Small intestine (tissue), 7 donors: ENCODE measurements at regions not wholly inside any gene's neighbourhood (a gene's known extent, or its start where the extent isn't known, plus 50 kb on each side); places are given as distances from the start of the nearest gene placed in this dataset.
A peak's percentile ranks its signal among the peaks of the same experiment; 100 is the strongest.

ENCODE experiments used
- DNase-seq, 2 donors: peaks; one replicate each; pipeline versions ENCODE4 v3.0.0 to v3.0.0-alpha.2; 2013
- FAIRE-seq: peaks from 2 replicates; lab custom pipeline; 2012; peaks lifted over from hg19 to GRCh38; lab: Jason Lieb, UNC
- H3K27ac ChIP-seq, 3 donors: one replicate each; pipeline ENCODE4 v1.5.1; 2013; ENCODE audit warnings: low read length in 2 of 3, mild to moderate bottlenecking in 2 of 3, control low read depth in 1 of 3, inconsistent platforms in 1 of 3, low read depth in 1 of 3, moderate library complexity in 1 of 3
- H3K27me3 ChIP-seq, 3 donors: one replicate each; pipeline ENCODE4 v1.6.1; 2013; ENCODE audit warnings: low read length in 3 of 3, inconsistent platforms in 1 of 3; ENCODE audit not compliant: control insufficient read depth in 3 of 3, insufficient read depth in 3 of 3
- H3K36me3 ChIP-seq, 3 donors: one replicate each; pipeline ENCODE4 v1.6.1; 2013; ENCODE audit warnings: low read length in 3 of 3, inconsistent platforms in 1 of 3, low read depth in 1 of 3, mild to moderate bottlenecking in 1 of 3, moderate library complexity in 1 of 3; ENCODE audit not compliant: control insufficient read depth in 3 of 3, insufficient read depth in 2 of 3
- H3K4me1 ChIP-seq, 3 donors: one replicate each; pipeline ENCODE4 v1.6.1; 2013; ENCODE audit warnings: low read length in 2 of 3, inconsistent platforms in 1 of 3, low read depth in 1 of 3, mild to moderate bottlenecking in 1 of 3, moderate library complexity in 1 of 3; ENCODE audit not compliant: control insufficient read depth in 3 of 3, insufficient read depth in 2 of 3
- H3K4me3 ChIP-seq, 3 donors: one replicate each; pipeline ENCODE4 v1.5.1; 2013; ENCODE audit warnings: low read length in 3 of 3, control low read depth in 1 of 3, inconsistent platforms in 1 of 3, low read depth in 1 of 3, mild to moderate bottlenecking in 1 of 3, moderate library complexity in 1 of 3
- H3K9me3 ChIP-seq, 2 donors: one replicate each; pipeline ENCODE4 v1.6.1; 2013; ENCODE audit warnings: low read depth in 1 of 2, low read length in 1 of 2; ENCODE audit not compliant: control insufficient read depth in 2 of 2, insufficient read depth in 1 of 2
- WGBS, 3 donors: extraction: QIAGEN DNeasy Blood & Tissue Kit; methylation state at CpG; one replicate each; pipeline ENCODE4 v1.1.7; 2013; 5-methylcytosine and 5-hydroxymethylcytosine counted together
- donor health status: healthy with polysubstance abuse.
- donor health status: control.
- donor health status: control.
- donor health status: Bipolar disorder and iron deficiency.
- donor health status: healthy.

DNA sequence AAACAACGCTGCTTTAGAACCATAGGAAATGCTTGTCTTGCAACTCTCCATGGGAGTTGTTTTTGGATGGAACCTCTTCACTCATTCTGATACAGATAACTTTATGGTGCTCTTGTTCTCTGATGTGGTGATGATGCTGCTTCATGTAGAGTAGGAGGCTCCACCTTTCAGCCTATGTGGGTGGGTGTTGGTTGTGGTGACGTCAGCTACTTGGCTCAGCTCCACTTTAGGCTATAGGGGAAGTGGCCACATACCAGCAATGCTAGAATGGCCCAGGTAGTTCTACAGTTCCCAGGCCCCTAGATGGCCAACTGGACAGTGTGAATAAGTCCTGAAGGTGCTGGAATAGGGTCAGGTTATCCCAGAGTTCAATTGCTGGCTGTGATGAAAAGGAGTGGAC is 192.1 kb downstream of the TBX22 start:
- H3K4me3 ChIP-seq = no peak overlapping the region
- H3K27me3 ChIP-seq = no peaks in the 10 kb centered on the region
- no peak overlapping the region for H3K27ac ChIP-seq
- 56 to 80% (median 75%) methylated on average over 2 of the region's 2 CpGs for WGBS, 3 donors
- H3K4me1 ChIP-seq = no peaks in the 10 kb centered on the region
- FAIRE-seq = no peak
- DNase-seq = no peak
- no peaks in the 10 kb centered on the region for H3K36me3 ChIP-seq
- H3K9me3 ChIP-seq = no peaks in the 10 kb centered on the region

DNA sequence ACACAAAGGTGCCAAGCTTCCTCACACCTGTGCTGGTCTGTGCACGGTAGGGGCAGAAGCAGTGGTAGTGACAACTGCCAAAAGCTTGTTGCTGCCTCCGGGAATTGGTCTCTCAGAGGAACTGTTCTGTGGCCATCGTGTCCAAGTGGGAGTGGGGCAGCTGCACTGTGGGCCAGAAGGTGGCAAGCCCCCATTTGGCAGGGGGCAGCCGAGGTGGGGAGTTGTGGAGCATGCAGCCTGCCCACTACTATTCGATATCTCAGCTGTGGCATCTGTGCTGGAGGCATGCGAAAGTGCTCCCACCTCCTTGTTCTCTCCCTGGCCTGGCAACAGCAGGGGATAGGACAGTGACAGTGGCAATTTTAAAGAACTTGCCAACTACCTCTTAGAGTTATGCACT is 192.8 kb downstream of the TBX22 start:
- FAIRE-seq (no peak), DNase-seq (no peak)
- Histone ChIP-seq H3K4me3 (no peak overlapping the region), H3K27ac (no peak overlapping the region), H3K9me3 (no peaks in the 10 kb centered on the region), H3K36me3 (no peaks in the 10 kb centered on the region), H3K4me1 (no peaks in the 10 kb centered on the region), H3K27me3 (no peaks in the 10 kb centered on the region)
- WGBS, 3 donors = 74 to 93% (median 83%) methylated on average over 4 to 6 of the region's 6 CpGs

DNA sequence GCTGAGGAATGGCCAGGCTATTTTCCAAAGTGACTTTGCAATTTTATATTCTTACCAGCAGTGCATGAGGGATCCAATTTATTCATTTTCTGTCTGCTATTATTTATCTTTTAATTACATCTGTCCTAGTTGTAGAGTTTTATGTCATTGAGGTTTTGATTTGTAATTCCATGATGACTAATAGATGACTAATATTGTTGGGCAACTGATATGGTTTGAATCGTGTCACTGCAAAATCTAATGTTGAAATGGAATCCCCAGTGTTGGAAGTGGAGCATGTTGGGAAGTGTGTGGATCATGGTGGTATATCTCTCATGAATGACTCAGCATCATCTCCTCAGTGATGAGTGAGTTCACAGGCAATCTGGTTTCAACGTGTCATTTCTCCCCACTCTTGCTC is 201.5 kb downstream of the TBX22 start:
- Histone ChIP-seq H3K27ac (no peak overlapping the region), H3K9me3 (peaks cover 0 to 6% of the 10 kb centered on the region in 2 donors), H3K4me3 (no peak overlapping the region), H3K27me3 (no peaks in the 10 kb centered on the region), H3K4me1 (no peaks in the 10 kb centered on the region), H3K36me3 (no peaks in the 10 kb centered on the region)
- DNase-seq = no peak
- no peak for FAIRE-seq
- WGBS, 3 donors = 53 to 75% (median 66%) methylated on average over 2 of the region's 2 CpGs

DNA sequence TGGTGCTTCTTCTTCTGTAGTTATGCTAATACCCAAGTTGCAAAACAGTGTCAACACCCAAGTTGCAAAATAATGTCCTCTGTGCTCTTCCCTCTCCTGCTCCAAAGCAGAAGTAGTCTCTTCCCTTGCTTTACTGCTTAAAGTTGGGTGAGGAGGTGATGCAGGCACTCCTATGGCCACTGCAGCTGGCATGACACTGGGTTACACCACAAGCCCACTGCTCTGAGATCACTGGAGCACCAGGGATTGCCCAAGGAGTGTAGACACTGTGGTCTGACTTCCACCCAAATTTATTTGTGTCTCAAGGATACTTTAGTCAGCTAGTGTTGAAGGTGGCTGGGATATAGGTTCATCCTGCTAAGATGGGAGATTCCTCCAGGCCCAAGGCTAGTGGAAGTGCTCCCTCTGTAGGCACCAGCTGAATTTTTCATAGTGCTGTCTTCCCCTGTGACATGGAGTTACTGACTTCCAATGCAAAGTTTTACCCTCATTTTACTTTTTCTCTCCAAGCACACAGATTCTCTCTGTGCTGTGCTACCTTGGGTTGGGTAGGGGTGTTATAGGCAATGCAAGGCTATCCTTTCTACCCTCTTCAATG is 196.2 kb upstream of the TENT5D start:
- no peaks in the 10 kb centered on the region for H3K9me3 ChIP-seq
- no peak for FAIRE-seq

DNA sequence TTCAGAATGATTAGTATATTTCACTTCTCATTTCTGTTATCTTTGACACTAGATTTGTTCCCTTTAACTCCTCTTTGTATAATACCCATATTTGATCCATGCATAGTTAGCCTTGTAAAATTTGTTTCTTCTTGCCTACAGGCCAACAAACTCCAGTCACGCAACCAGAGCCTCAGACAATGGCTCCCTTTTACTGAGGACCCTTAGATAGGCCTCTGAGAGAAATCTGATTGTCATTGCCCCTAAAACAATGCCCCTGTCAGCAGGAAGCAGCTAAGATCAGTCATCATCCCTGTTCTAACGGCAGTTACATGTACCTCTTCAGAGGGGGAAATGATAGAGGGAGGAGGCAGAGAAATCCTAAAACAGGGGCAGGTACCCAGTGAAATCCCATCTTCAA is 190.6 kb upstream of the TENT5D start:
- WGBS, 3 donors = 60 to 80% (median 70%) methylated on average over 2 of the region's 2 CpGs
- no peaks in the 10 kb centered on the region for H3K36me3 ChIP-seq
- no peaks in the 10 kb centered on the region for H3K27me3 ChIP-seq
- no peaks in the 10 kb centered on the region for H3K4me1 ChIP-seq
- no peak overlapping the region for H3K27ac ChIP-seq
- DNase-seq = no peak
- no peak for FAIRE-seq
- no peak overlapping the region for H3K4me3 ChIP-seq
- H3K9me3 ChIP-seq = no peaks in the 10 kb centered on the region

More for the DNA sequence above, 196.2 kb upstream of the TENT5D start:
- H3K27me3 ChIP-seq = no peaks in the 10 kb centered on the region
- no peaks in the 10 kb centered on the region for H3K36me3 ChIP-seq
- no peaks in the 10 kb centered on the region for H3K4me1 ChIP-seq
- DNase-seq = no peak
- H3K4me3 ChIP-seq = no peak overlapping the region
- H3K27ac ChIP-seq = no peak overlapping the region

- DNase-seq (no peak), FAIRE-seq (no peak)
- Histone ChIP-seq H3K27ac (no peak overlapping the region), H3K4me1 (no peaks in the 10 kb centered on the region), H3K36me3 (no peaks in the 10 kb centered on the region), H3K4me3 (no peak overlapping the region), H3K27me3 (no peaks in the 10 kb centered on the region), H3K9me3 (no peaks in the 10 kb centered on the region)
- WGBS, 3 donors = 59 to 84% (median 74%) methylated on average over 5 of the region's 5 CpGs
Measured at GRCh38 chrX:80237072-80237471, 183.2 kb upstream of the TENT5D start.

- no peak overlapping the region for H3K4me3 ChIP-seq
- no peaks in the 10 kb centered on the region for H3K27me3 ChIP-seq
- 49 to 53% (median 52%) methylated on average over 2 of the region's 2 CpGs for WGBS, 3 donors
- FAIRE-seq = no peak
- H3K36me3 ChIP-seq = no peaks in the 10 kb centered on the region
- H3K4me1 ChIP-seq = no peaks in the 10 kb centered on the region
- DNase-seq = no peak
- peak overlapping the region in 1 of 3 donors; percentile 11 for H3K27ac ChIP-seq
- H3K9me3 ChIP-seq = no peaks in the 10 kb centered on the region
Measured at GRCh38 chrX:80246271-80246670, 174.0 kb upstream of the TENT5D start.

DNA sequence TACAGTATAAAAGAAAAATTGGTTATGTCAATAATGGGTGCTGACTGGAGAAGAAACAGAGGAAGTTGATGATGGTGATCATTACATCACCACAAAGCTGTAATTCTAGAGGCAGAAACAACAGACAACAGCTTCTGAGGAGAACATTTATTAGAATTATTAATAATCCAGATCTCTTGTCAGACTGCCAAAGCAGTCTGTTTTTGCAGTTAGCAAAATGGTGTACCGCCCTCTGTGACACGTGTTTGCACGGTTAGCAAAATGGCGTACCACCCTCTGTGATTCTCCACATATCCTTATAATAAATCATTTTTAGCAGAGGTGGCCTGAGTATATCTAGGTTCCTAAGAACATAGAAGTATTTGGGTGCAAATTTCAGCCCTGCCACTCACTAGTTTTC is 154.0 kb upstream of the TENT5D start:
- Histone ChIP-seq H3K27me3 (no peaks in the 10 kb centered on the region), H3K27ac (no peak overlapping the region), H3K36me3 (no peaks in the 10 kb centered on the region), H3K4me3 (no peak overlapping the region), H3K4me1 (no peaks in the 10 kb centered on the region), H3K9me3 (no peaks in the 10 kb centered on the region)
- 81 to 95% (median 89%) methylated on average over 4 of the region's 4 CpGs for WGBS, 3 donors
- DNase-seq (no peak), FAIRE-seq (no peak)

GRCh38 chrX:80266979-80267378 is 153.3 kb upstream of the TENT5D start:
- FAIRE-seq = no peak

More at GRCh38 chrX:80266979-80267378, 153.3 kb upstream of the TENT5D start:
- DNase-seq = no peak
- no peak overlapping the region for H3K4me3 ChIP-seq
- no peaks in the 10 kb centered on the region for H3K9me3 ChIP-seq
- no peaks in the 10 kb centered on the region for H3K27me3 ChIP-seq
- H3K27ac ChIP-seq = no peak overlapping the region
- no peaks in the 10 kb centered on the region for H3K36me3 ChIP-seq
- no peaks in the 10 kb centered on the region for H3K4me1 ChIP-seq
